H1 (cell line): ENCODE measurements at regions not wholly inside any gene's neighbourhood (a gene's known extent, or its start where the extent isn't known, plus 50 kb on each side); places are given as distances from the start of the nearest gene placed in this dataset.

Experiments used
- CTCF ChIA-PET: fragments of 300-600 bp; sonication (Branson Sonifier 250); formaldehyde crosslinking; loops from one replicate; lab custom pipeline; 2021; ENCODE audit not compliant: partially characterized antibody; lab: Charles Lee
- POLR2A ChIA-PET: fragments of 300-600 bp; sonication (Branson Sonifier 250); formaldehyde crosslinking; loops from one replicate; lab custom pipeline; 2021; ENCODE audit warnings: inconsistent platforms; ENCODE audit not compliant: partially characterized antibody; lab: Charles Lee
- DNase-seq, 2 experiments: peaks; one replicate each; pipeline versions ENCODE4 v3.0.0 to v3.0.0-alpha.2; 2010 to 2022; ENCODE audit warnings: low spot score in 2 of 2, low read depth in 1 of 2, mixed read lengths in 1 of 2
- FAIRE-seq: peaks from 2 replicates; lab custom pipeline; 2011; peaks lifted over from hg19 to GRCh38; lab: Jason Lieb, UNC
- H2AFZ ChIP-seq: 2 replicates; pipeline ENCODE4 v1.8.1; 2012; ENCODE audit warnings: low read length, inconsistent platforms
- H2AK5ac ChIP-seq: 2 replicates; pipeline ENCODE4 v1.6.1; 2013; ENCODE audit warnings: low read depth, low read length
- H2BK120ac ChIP-seq: replicated peaks from 2 replicates; pipeline ENCODE3; 2013; ENCODE audit warnings: low read depth, low read length, inconsistent platforms
- H2BK12ac ChIP-seq: 2 replicates; pipeline ENCODE4 v1.6.1; 2013; ENCODE audit warnings: low read depth, low read length
- H2BK15ac ChIP-seq: 2 replicates; pipeline ENCODE4 v1.6.1; 2013; ENCODE audit warnings: low read length
- H2BK20ac ChIP-seq: 2 replicates; pipeline ENCODE4 v1.6.1; 2013; ENCODE audit warnings: low read length
- H2BK5ac ChIP-seq: 2 replicates; pipeline ENCODE4 v1.6.1; 2013; ENCODE audit warnings: low read depth, low read length
- H3K14ac ChIP-seq: 2 replicates; pipeline ENCODE4 v1.6.1; 2013; ENCODE audit warnings: inconsistent platforms; ENCODE audit not compliant: insufficient read length
- H3K18ac ChIP-seq: 2 replicates; pipeline ENCODE4 v1.6.1; 2013; ENCODE audit warnings: low read length; ENCODE audit errors: extremely low read depth
- H3K23ac ChIP-seq: 2 replicates; pipeline ENCODE4 v1.6.1; 2013; ENCODE audit warnings: inconsistent platforms; ENCODE audit not compliant: insufficient read length
- H3K23me2 ChIP-seq: 2 replicates; pipeline ENCODE4 v1.6.1; 2013; ENCODE audit warnings: low read depth, low read length
- H3K27ac ChIP-seq: 2 replicates; pipeline ENCODE4 v1.6.1; 2011; ENCODE audit warnings: low read depth, low read length, inconsistent platforms
- H3K27me3 ChIP-seq, 4 experiments: replicated peaks in 1 of 4; 1 replicate in 1 of 4; 2 replicates in 3 of 4; pipeline versions ENCODE4 v1.6.1 to v1.8.1; 2011 to 2013; ENCODE audit warnings: low read length in 3 of 4, mild to moderate bottlenecking in 3 of 4, inconsistent platforms in 2 of 4, mixed read lengths in 2 of 4, moderate library complexity in 1 of 4; ENCODE audit not compliant: control insufficient read depth in 3 of 4, insufficient read depth in 3 of 4; ENCODE audit errors: extremely low read depth in 1 of 4
- H3K36me3 ChIP-seq, 4 experiments: 2 replicates each; pipeline versions ENCODE4 v1.6.1 to v1.8.1; 2011 to 2013; ENCODE audit warnings: mild to moderate bottlenecking in 4 of 4, low read length in 3 of 4, moderate library complexity in 2 of 4, control low read depth in 1 of 4, inconsistent platforms in 1 of 4; ENCODE audit not compliant: insufficient read depth in 4 of 4, control insufficient read depth in 2 of 4
- H3K4ac ChIP-seq: replicated peaks from 2 replicates; pipeline ENCODE3; 2013; ENCODE audit warnings: low read length, low read depth, mixed read lengths, inconsistent platforms; ENCODE audit not compliant: insufficient read length
- H3K4me1 ChIP-seq, 4 experiments: replicated peaks in 1 of 4; 1 replicate in 1 of 4; 2 replicates in 3 of 4; pipeline versions ENCODE4 v1.6.1 to v1.8.1; 2011 to 2013; ENCODE audit warnings: low read length in 3 of 4, inconsistent platforms in 2 of 4, mixed read lengths in 1 of 4; ENCODE audit not compliant: insufficient read depth in 4 of 4, control insufficient read depth in 3 of 4
- H3K4me2 ChIP-seq, 2 experiments: 2 replicates each; pipeline versions ENCODE4 v1.6.1 to v1.8.1; 2011 to 2013; ENCODE audit warnings: low read depth in 2 of 2, low read length in 2 of 2, control low read depth in 1 of 2, inconsistent platforms in 1 of 2, mild to moderate bottlenecking in 1 of 2; ENCODE audit not compliant: insufficient read depth in 1 of 2
- H3K4me3 ChIP-seq, 4 experiments: fragments of 200-600, 300-600 bp in 1 of 4; sonication (generic), shearing (Covaris generic), sonication (Bioruptor Twin) in 1 of 4; 2 replicates each; pipeline versions ENCODE4 v1.5.1 to v1.8.1; 2011 to 2016; ENCODE audit warnings: low read length in 4 of 4, low read depth in 3 of 4, control low read depth in 2 of 4, inconsistent platforms in 2 of 4, mild to moderate bottlenecking in 2 of 4, mixed read lengths in 1 of 4, moderate library complexity in 1 of 4; ENCODE audit not compliant: insufficient read depth in 2 of 4; ENCODE audit errors: extremely low read depth in 1 of 4
- H3K56ac ChIP-seq: replicated peaks from 2 replicates; pipeline ENCODE3; 2013; ENCODE audit warnings: low read depth, mild to moderate bottlenecking, mixed read lengths, low read length, inconsistent platforms; ENCODE audit not compliant: insufficient read length
- H3K79me1 ChIP-seq: 2 replicates; pipeline ENCODE4 v1.6.1; 2013; ENCODE audit warnings: low read depth, low read length, control low read depth
- H3K79me2 ChIP-seq, 2 experiments: 2 replicates each; pipeline versions ENCODE4 v1.6.1 to v1.8.1; 2012 to 2013; ENCODE audit warnings: low read length in 2 of 2, mild to moderate bottlenecking in 2 of 2, inconsistent platforms in 1 of 2; ENCODE audit not compliant: insufficient read depth in 2 of 2, control insufficient read depth in 1 of 2
- H3K9ac ChIP-seq, 4 experiments: replicated peaks in 1 of 4; 1 replicate in 1 of 4; 2 replicates in 3 of 4; pipeline versions ENCODE4 v1.6.1 to v1.8.1; 2011 to 2013; ENCODE audit warnings: low read depth in 3 of 4, low read length in 3 of 4, control low read depth in 2 of 4, mild to moderate bottlenecking in 2 of 4, moderate library complexity in 2 of 4, inconsistent platforms in 1 of 4; ENCODE audit errors: extremely low read depth in 1 of 4
- H3K9me3 ChIP-seq, 2 experiments: 2 replicates each; pipeline versions ENCODE4 v1.6.1 to v1.8.1; 2012 to 2013; ENCODE audit warnings: mild to moderate bottlenecking in 2 of 2, moderate library complexity in 2 of 2, control low read depth in 1 of 2, inconsistent platforms in 1 of 2, low read depth in 1 of 2, low read length in 1 of 2, mixed read lengths in 1 of 2; ENCODE audit not compliant: insufficient read depth in 2 of 2
- H4K20me1 ChIP-seq, 2 experiments: replicated peaks in 1 of 2; 2 replicates each; pipeline versions ENCODE3 to v1.8.1; 2011 to 2013; ENCODE audit warnings: inconsistent platforms in 2 of 2, low read length in 2 of 2, mild to moderate bottlenecking in 1 of 2; ENCODE audit not compliant: insufficient read depth in 2 of 2, control insufficient read depth in 1 of 2
- H4K5ac ChIP-seq: 2 replicates; pipeline ENCODE4 v1.6.1; 2013; ENCODE audit warnings: low read length, low read depth, mixed read lengths, inconsistent platforms; ENCODE audit not compliant: insufficient read length
- H4K8ac ChIP-seq: 2 replicates; pipeline ENCODE4 v1.8.0; 2013; ENCODE audit warnings: mild to moderate bottlenecking, moderate library complexity, low read length, inconsistent platforms; ENCODE audit not compliant: insufficient read depth; ENCODE audit errors: extremely low read depth
- H4K91ac ChIP-seq: replicated peaks from 2 replicates; pipeline ENCODE3; 2013; ENCODE audit warnings: low read length, mixed read lengths, inconsistent platforms; ENCODE audit not compliant: insufficient read length
- ATF3 ChIP-seq: IDR thresholded peaks from 2 replicates; pipeline ENCODE4 v1.6.1; 2011; ENCODE audit warnings: low read depth, mild to moderate bottlenecking, low read length; ENCODE audit not compliant: insufficient read depth
- EZH2 ChIP-seq: fragments of 200-600 bp; sonication (generic); IDR thresholded peaks from 2 replicates; pipeline ENCODE4 v1.7.1; 2012; ENCODE audit warnings: low read depth, mild to moderate bottlenecking, moderate library complexity, low read length, inconsistent platforms; ENCODE audit not compliant: severe bottlenecking
- SUZ12 ChIP-seq: fragments of 200-600 bp; sonication (generic); IDR thresholded peaks from 2 replicates; pipeline ENCODE4 v1.6.1; 2012; ENCODE audit warnings: mild to moderate bottlenecking, inconsistent platforms, low read length, moderate library complexity, mixed read lengths
- TAF1 ChIP-seq: IDR thresholded peaks from 2 replicates; pipeline ENCODE4 v1.6.1; 2011; ENCODE audit warnings: mild to moderate bottlenecking, low read depth, low read length
- WGBS, 2 experiments: shearing (Covaris generic) in 1 of 2; methylation state at CpG; one replicate each; pipeline versions ENCODE4 v1.1.6 to v1.1.7; 2013 to 2015; ENCODE audit warnings: low lambda C conversion rate in 2 of 2, mixed read lengths in 2 of 2, inconsistent platforms in 1 of 2, low coverage in 1 of 2, missing lambda C conversion rate in 1 of 2; ENCODE audit not compliant: insufficient replicate concordance in 2 of 2, insufficient coverage in 1 of 2, insufficient read length in 1 of 2; ENCODE audit errors: extremely low coverage in 1 of 2, missing lambda C conversion rate in 1 of 2; 5-methylcytosine and 5-hydroxymethylcytosine counted together

- H3K18ac ChIP-seq, result no peak overlapping the region
- no peak overlapping the region for H2BK5ac ChIP-seq
- POLR2A ChIA-PET, result no interaction called here
- no peaks in the 10 kb centered on the region for H3K27me3 ChIP-seq
- TF ChIP-seq SUZ12 (no peak), ATF3 (no peak), EZH2 (no peak), TAF1 (no peak)
- H2BK15ac ChIP-seq, result no peak overlapping the region
- H3K4me1 ChIP-seq, result no peaks in the 10 kb centered on the region
- WGBS, 2 experiments, result 89% methylated on average over 34 of the region's 35 CpGs; no CpG with 5 or more reads in 1 of the 2 experiments
- H4K8ac ChIP-seq, result no peak overlapping the region
- no peak overlapping the region for H3K23ac ChIP-seq
- no peak overlapping the region for H4K91ac ChIP-seq
- H2BK12ac ChIP-seq, result no peak overlapping the region
- no peak overlapping the region for H3K4me2 ChIP-seq
- peaks cover 13 to 20% of the 10 kb centered on the region in 2 experiments; a peak in 3 of 4 replicates for H3K9me3 ChIP-seq
- H4K5ac ChIP-seq, result no peak overlapping the region
- no peak overlapping the region for H3K4ac ChIP-seq
- FAIRE-seq (no peak), DNase-seq (peak in 1 of 2 experiments; percentile 43)
- no peaks in the 10 kb centered on the region for H3K36me3 ChIP-seq
- no peak overlapping the region for H3K27ac ChIP-seq
- no peak overlapping the region for H3K56ac ChIP-seq
- H3K23me2 ChIP-seq, result peaks cover 2% of the 10 kb centered on the region; the same call in 1 of the 2 replicates
- H3K79me2 ChIP-seq, result no peaks in the 10 kb centered on the region
- CTCF ChIA-PET, result interaction anchor here (1.4 to 1.5 kb wide), 2 partner anchors 8 to 88 kb away, joined by 3 to 8 read pairs; no protein-coding TSS in a partner anchor
- no peaks in the 10 kb centered on the region for H3K79me1 ChIP-seq
- H2BK120ac ChIP-seq, result no peak overlapping the region
- no peak overlapping the region; the same call in 1 of the 2 replicates for H2AK5ac ChIP-seq
- no peak overlapping the region for H3K9ac ChIP-seq
- no peak overlapping the region for H3K4me3 ChIP-seq
- no peak overlapping the region for H3K14ac ChIP-seq
- no peak overlapping the region for H2BK20ac ChIP-seq
- peaks cover 0 to 2% of the 10 kb centered on the region in 2 experiments for H4K20me1 ChIP-seq
- no peak overlapping the region; the same call in 1 of the 2 replicates for H2AFZ ChIP-seq
Measured at GRCh38 chr14:104512771-104513640, 66.6 kb upstream of the C14orf180 start.
